CD4-positive, alpha-beta T cell (primary cell): ENCODE measurements at regions not wholly inside any gene's neighbourhood (a gene's known extent, or its start where the extent isn't known, plus 50 kb on each side); places are given as distances from the start of the nearest gene placed in this dataset.

Experiments used
- ATAC-seq: fragments of 200-7000 bp; cut with Tn5 transposase; one replicate; pipeline ENCODE4 v1.10.0; 2022; ENCODE audit warnings: mild to moderate bottlenecking; ENCODE audit not compliant: poor library complexity
- CTCF ChIA-PET: fragments of 350-600 bp; sonication (Branson Sonifier 250); formaldehyde crosslinking; loops from one replicate; lab custom pipeline; 2021; ENCODE audit warnings: antibody characterized with exemption, inconsistent platforms; lab: Charles Lee
- POLR2A ChIA-PET: fragments of 350-600 bp; sonication (Branson Sonifier 250); formaldehyde crosslinking; loops from one replicate; lab custom pipeline; 2021; ENCODE audit warnings: antibody characterized with exemption, inconsistent platforms; lab: Charles Lee
- DNase-seq, 14 experiments: peaks; one replicate each; pipeline ENCODE4 v3.0.0-alpha.2; 2013 to 2020; ENCODE audit warnings: mixed read lengths in 2 of 14
- H3K27ac ChIP-seq, 2 donors: one replicate each; pipeline versions ENCODE4 v1.5.1 to v1.7.0; 2013; ENCODE audit warnings: low read length in 2 of 2, low read depth in 1 of 2, mild to moderate bottlenecking in 1 of 2
- H3K27me3 ChIP-seq, 2 experiments: 1 replicate in 1 of 2; 2 replicates in 1 of 2; pipeline versions ENCODE4 v1.6.1 to v1.7.0; 2013; ENCODE audit warnings: low read length in 2 of 2, control low read depth in 1 of 2, mild to moderate bottlenecking in 1 of 2, moderate library complexity in 1 of 2; ENCODE audit not compliant: insufficient read depth in 2 of 2, control insufficient read depth in 1 of 2
- H3K36me3 ChIP-seq: one replicate; pipeline ENCODE4 v1.6.1; 2013; ENCODE audit warnings: low read length, control low read depth; ENCODE audit not compliant: insufficient read depth
- H3K4me1 ChIP-seq: one replicate; pipeline ENCODE4 v1.6.1; 2013; ENCODE audit warnings: low read length, control low read depth; ENCODE audit not compliant: insufficient read depth
- H3K4me3 ChIP-seq: one replicate; pipeline ENCODE4 v1.5.1; 2013; ENCODE audit warnings: mild to moderate bottlenecking, low read length, moderate library complexity
- H3K9me3 ChIP-seq, 2 experiments: 1 replicate in 1 of 2; 2 replicates in 1 of 2; pipeline versions ENCODE4 v1.6.1 to v1.7.0; 2013; ENCODE audit warnings: low read length in 2 of 2, mild to moderate bottlenecking in 2 of 2, control low read depth in 1 of 2, moderate library complexity in 1 of 2; ENCODE audit not compliant: control insufficient read depth in 1 of 2, insufficient read depth in 1 of 2
- H3K27ac Mint-ChIP-seq: one replicate; pipeline ENCODE4 v1.8.0; 2020; ENCODE audit warnings: mixed read lengths
- H3K27me3 Mint-ChIP-seq: one replicate; pipeline ENCODE4 v1.8.0; 2021; ENCODE audit warnings: mixed read lengths
- H3K36me3 Mint-ChIP-seq: one replicate; pipeline ENCODE4 v1.8.0; 2021; ENCODE audit warnings: low read depth, mixed read lengths
- H3K4me1 Mint-ChIP-seq: one replicate; pipeline ENCODE4 v1.8.0; 2021; ENCODE audit warnings: low read depth, mixed read lengths
- H3K4me3 Mint-ChIP-seq: one replicate; pipeline ENCODE4 v1.8.0; 2020; ENCODE audit warnings: mild to moderate bottlenecking, mixed read lengths
- H3K9me3 Mint-ChIP-seq: one replicate; pipeline ENCODE4 v1.8.0; 2020; ENCODE audit warnings: mixed read lengths
- CTCF ChIP-seq: fragments of 200-600 bp; IDR thresholded peaks from one replicate; pipeline ENCODE4 v1.8.0; 2022; ENCODE audit warnings: antibody characterized with exemption, mild to moderate bottlenecking
- intact Hi-C, 2 experiments: fragments of 100-400 bp; cut with DNase I in 1 of 2; cut with micrococcal nuclease in 1 of 2; formaldehyde crosslinking; loops; one replicate each; pipeline versions ENCODE4 v1.15.1 to v1.9.0; 2023 to 2025; cut with DNase I, micrococcal nuclease

GRCh38 chr20:19022118-19022575 lies 190.3 kb upstream of the SLC24A3 start:
- Histone ChIP-seq H3K27me3 (no peaks in the 10 kb centered on the region), H3K27ac (no peak overlapping the region), H3K4me3 (no peak overlapping the region), H3K4me1 (no peaks in the 10 kb centered on the region), H3K36me3 (no peaks in the 10 kb centered on the region), H3K9me3 (peaks cover 0 to 30% of the 10 kb centered on the region in 2 experiments)
- H3K27ac Mint-ChIP-seq = no peak overlapping the region
- TF ChIP-seq CTCF = no peak
- H3K4me3 Mint-ChIP-seq = no peak overlapping the region
- ChIA-PET POLR2A (no interaction called here), CTCF (no interaction called here)
- H3K4me1 Mint-ChIP-seq = no peaks in the 10 kb centered on the region
- ATAC-seq (no peak), DNase-seq (no peak)
- peaks cover 4% of the 10 kb centered on the region for H3K27me3 Mint-ChIP-seq
- intact Hi-C loops = no loop called here
- H3K36me3 Mint-ChIP-seq = no peaks in the 10 kb centered on the region
- H3K9me3 Mint-ChIP-seq = no peaks in the 10 kb centered on the region

- H3K27ac ChIP-seq = no peak overlapping the region
- CTCF ChIA-PET = no interaction called here
- no peaks in the 10 kb centered on the region for H3K36me3 Mint-ChIP-seq
These were observed 189.5 kb upstream of the SLC24A3 start for GRCh38 chr20:19022791-19023448.

GRCh38 chr20:19024296-19025035 lies 188.0 kb upstream of the SLC24A3 start:
- no peaks in the 10 kb centered on the region for H3K9me3 Mint-ChIP-seq
- CTCF ChIA-PET = no interaction called here
- ATAC-seq (no peak), DNase-seq (no peak)
- H3K36me3 Mint-ChIP-seq = no peaks in the 10 kb centered on the region
- H3K4me3 Mint-ChIP-seq = no peak overlapping the region
- H3K27me3 Mint-ChIP-seq = peaks cover 4% of the 10 kb centered on the region
- intact Hi-C loops = no loop called here
- Histone ChIP-seq H3K27ac (no peak overlapping the region), H3K4me3 (no peak overlapping the region), H3K9me3 (peaks cover 0 to 42% of the 10 kb centered on the region in 2 experiments), H3K4me1 (no peaks in the 10 kb centered on the region), H3K36me3 (no peaks in the 10 kb centered on the region), H3K27me3 (no peaks in the 10 kb centered on the region)
- no peak overlapping the region for H3K27ac Mint-ChIP-seq
- POLR2A ChIA-PET = no interaction called here
- no peaks in the 10 kb centered on the region for H3K4me1 Mint-ChIP-seq
- no peak for TF ChIP-seq CTCF

More at GRCh38 chr20:19022791-19023448, 189.5 kb upstream of the SLC24A3 start:
- POLR2A ChIA-PET = no interaction called here
- Histone ChIP-seq H3K4me1 (no peaks in the 10 kb centered on the region), H3K9me3 (peaks cover 0 to 35% of the 10 kb centered on the region in 2 experiments), H3K4me3 (no peak overlapping the region), H3K36me3 (no peaks in the 10 kb centered on the region), H3K27me3 (no peaks in the 10 kb centered on the region)
- Mint-ChIP-seq H3K9me3 (no peaks in the 10 kb centered on the region), H3K4me1 (no peaks in the 10 kb centered on the region), H3K27me3 (peaks cover 4% of the 10 kb centered on the region), H3K4me3 (no peak overlapping the region), H3K27ac (no peak overlapping the region)
- TF ChIP-seq CTCF = no peak
- DNase-seq (no peak), ATAC-seq (no peak)
- intact Hi-C loops = no loop called here
